Right lobe of liver (tissue), 6 donors: ENCODE measurements at regions not wholly inside any gene's neighbourhood (a gene's known extent, or its start where the extent isn't known, plus 50 kb on each side); places are given as distances from the start of the nearest gene placed in this dataset.

Source experiments
- ATAC-seq, 4 donors: fragments of 200-7000 bp; cut with Tn5 transposase; one replicate each; pipeline ENCODE4 v1.9.1; 2020; ENCODE audit warnings: mild to moderate bottlenecking in 4 of 4, moderate library complexity in 4 of 4
- DNase-seq, 3 donors: peaks; one replicate each; pipeline ENCODE4 v3.0.0-alpha.2; 2020
- H3K27ac ChIP-seq, 3 donors: fragments of 200-600 bp; one replicate each; pipeline ENCODE4 v1.8.0; 2022
- H3K27me3 ChIP-seq, 2 donors: fragments of 200-600 bp; one replicate each; pipeline ENCODE4 v1.8.0; 2022
- H3K36me3 ChIP-seq, 4 donors: fragments of 200-600 bp; sonication (generic) in 1 of 4; one replicate each; pipeline versions ENCODE4 v1.5.1 to v1.8.0; 2017 to 2022; ENCODE audit warnings: control low read depth in 1 of 4
- H3K4me1 ChIP-seq, 4 donors: fragments of 200-600 bp; sonication (generic) in 1 of 4; one replicate each; pipeline versions ENCODE4 v1.5.1 to v1.8.0; 2017 to 2022; ENCODE audit warnings: control low read depth in 1 of 4
- H3K4me3 ChIP-seq, 3 donors: fragments of 200-600 bp; one replicate each; pipeline ENCODE4 v1.8.0; 2022
- H3K9me3 ChIP-seq, 4 donors: fragments of 200-600 bp; sonication (generic) in 1 of 4; one replicate each; pipeline versions ENCODE4 v1.5.1 to v1.8.0; 2017 to 2022; ENCODE audit warnings: control low read depth in 1 of 4
- POLR2A ChIP-seq: fragments of 450-650 bp; IDR thresholded peaks from one replicate; pipeline ENCODE4 v1.6.1; 2017; ENCODE audit warnings: antibody characterized with exemption, mild to moderate bottlenecking
- WGBS: methylation state at CpG from one replicate; pipeline ENCODE4 v1.1.6; 2018; ENCODE audit warnings: low coverage, low lambda C conversion rate; ENCODE audit not compliant: insufficient coverage; ENCODE audit errors: missing lambda C conversion rate; 5-methylcytosine and 5-hydroxymethylcytosine counted together
- intact Hi-C, 2 donors: fragments of 100-400 bp; cut with DNase I; formaldehyde crosslinking; loops; one replicate each; pipeline versions ENCODE4 v1.11.2 to v1.14.1; 2022
- TF ChIP-seq, protein P1 (sequence below), 4 donors: fragments of 200-600 bp in 3 of 4; fragments of 450-650 bp in 1 of 4; IDR thresholded peaks; one replicate each; pipeline versions ENCODE4 v1.5.1 to v1.8.0; 2016 to 2022; ENCODE audit warnings: antibody characterized with exemption in 4 of 4, mild to moderate bottlenecking in 2 of 4
- donor health status: DM: no; HTN: yes; CAD: no.
- donor health status: DM: no; HTN: no; CAD: no.
- donor health status: DM: no; HTN: no; CAD: no.
- donor health status: DM: no; HTN: yes; CAD: no.
- donor health status: DM: no; HTN: yes; CAD: no.

DNA sequence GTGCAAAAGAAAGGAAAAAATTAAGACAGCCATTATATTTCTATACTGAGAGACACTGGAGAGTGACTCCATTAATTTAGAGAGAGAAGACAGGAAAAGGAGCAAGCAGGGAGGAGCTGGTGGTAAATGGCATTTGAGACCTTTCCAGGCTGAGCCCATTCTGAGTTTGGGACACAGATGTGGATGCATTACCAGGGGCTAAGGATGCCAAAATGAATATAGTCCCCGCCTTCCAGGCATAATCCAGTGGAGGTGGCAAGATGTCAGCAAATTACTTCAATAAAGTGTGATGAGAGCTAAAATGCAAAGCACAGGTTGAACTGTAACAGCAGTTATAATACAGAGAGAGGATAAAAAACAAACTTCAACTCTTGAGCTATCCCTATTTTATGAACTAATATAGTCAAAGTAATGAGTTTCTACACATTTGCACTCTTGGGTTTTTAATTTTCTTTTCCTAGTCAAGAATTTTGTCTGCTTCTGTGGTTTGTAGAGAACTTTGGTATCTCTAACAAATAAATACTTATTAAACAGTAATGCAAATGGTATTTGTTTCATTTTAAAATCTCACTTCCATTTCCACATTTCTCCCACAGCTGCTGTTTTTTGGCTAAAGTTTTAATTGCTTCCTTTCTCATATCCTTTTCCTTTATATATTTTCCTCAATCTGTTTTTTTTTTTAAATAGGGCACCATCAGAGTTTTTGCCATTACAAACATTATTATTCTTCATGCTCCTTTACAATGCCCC lies 228.2 kb upstream of the KCNK2 start:
- H3K9me3 ChIP-seq, result no peaks in the 10 kb centered on the region
- no peaks in the 10 kb centered on the region for H3K27me3 ChIP-seq
- DNase-seq, result no peak
- WGBS, result 46% methylated on average over 1 of the region's 1 CpG
- intact Hi-C loops, result no loop called here
- ATAC-seq, result no peak
- no peak overlapping the region for H3K27ac ChIP-seq
- no peak overlapping the region for H3K4me3 ChIP-seq
- no peaks in the 10 kb centered on the region for H3K36me3 ChIP-seq
- TF ChIP-seq POLR2A, result no peak
- TF ChIP-seq, protein P1, sequence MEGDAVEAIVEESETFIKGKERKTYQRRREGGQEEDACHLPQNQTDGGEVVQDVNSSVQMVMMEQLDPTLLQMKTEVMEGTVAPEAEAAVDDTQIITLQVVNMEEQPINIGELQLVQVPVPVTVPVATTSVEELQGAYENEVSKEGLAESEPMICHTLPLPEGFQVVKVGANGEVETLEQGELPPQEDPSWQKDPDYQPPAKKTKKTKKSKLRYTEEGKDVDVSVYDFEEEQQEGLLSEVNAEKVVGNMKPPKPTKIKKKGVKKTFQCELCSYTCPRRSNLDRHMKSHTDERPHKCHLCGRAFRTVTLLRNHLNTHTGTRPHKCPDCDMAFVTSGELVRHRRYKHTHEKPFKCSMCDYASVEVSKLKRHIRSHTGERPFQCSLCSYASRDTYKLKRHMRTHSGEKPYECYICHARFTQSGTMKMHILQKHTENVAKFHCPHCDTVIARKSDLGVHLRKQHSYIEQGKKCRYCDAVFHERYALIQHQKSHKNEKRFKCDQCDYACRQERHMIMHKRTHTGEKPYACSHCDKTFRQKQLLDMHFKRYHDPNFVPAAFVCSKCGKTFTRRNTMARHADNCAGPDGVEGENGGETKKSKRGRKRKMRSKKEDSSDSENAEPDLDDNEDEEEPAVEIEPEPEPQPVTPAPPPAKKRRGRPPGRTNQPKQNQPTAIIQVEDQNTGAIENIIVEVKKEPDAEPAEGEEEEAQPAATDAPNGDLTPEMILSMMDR (IDR thresholded peaks at IDR 0.05), result no peak
- no peaks in the 10 kb centered on the region for H3K4me1 ChIP-seq

- intact Hi-C loops, result no loop called here
- H3K36me3 ChIP-seq, result no peaks in the 10 kb centered on the region
- H3K9me3 ChIP-seq, result no peaks in the 10 kb centered on the region
- TF ChIP-seq, protein P1 (IDR thresholded peaks at IDR 0.05), result no peak
- no peak overlapping the region for H3K27ac ChIP-seq
- ATAC-seq (no peak), DNase-seq (no peak)
- no peaks in the 10 kb centered on the region for H3K27me3 ChIP-seq
- H3K4me3 ChIP-seq, result no peak overlapping the region
- no peaks in the 10 kb centered on the region for H3K4me1 ChIP-seq
These were observed 225.7 kb upstream of the KCNK2 start for GRCh38 chr1:214856843-214857242.

- no peak for DNase-seq
- intact Hi-C loops, result no loop called here
- 20% methylated on average over 3 of the region's 3 CpGs for WGBS
These were observed 224.8 kb upstream of the KCNK2 start for GRCh38 chr1:214857716-214858115.

DNA sequence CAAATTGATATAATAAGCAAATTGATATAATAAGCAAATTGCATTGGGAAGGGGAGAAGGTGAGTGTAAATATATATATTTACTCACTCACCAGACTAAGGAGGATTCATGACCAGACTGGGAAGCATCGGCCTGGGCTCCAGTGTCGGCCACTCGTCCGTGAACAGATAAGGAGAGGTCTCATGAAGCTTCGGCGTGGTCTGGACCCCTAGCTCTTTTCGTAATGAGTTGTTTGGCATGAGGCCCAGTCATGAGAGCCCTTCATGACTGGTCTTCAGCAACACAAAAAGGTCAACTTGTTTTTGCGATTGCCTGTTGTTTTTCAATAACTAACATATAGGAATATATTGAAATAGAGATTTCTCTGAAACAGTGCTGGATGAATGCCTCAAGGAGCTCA lies 222.9 kb upstream of the KCNK2 start:
- WGBS, result 51% methylated on average over 5 of the region's 8 CpGs
- intact Hi-C loops, result no loop called here

More at GRCh38 chr1:214857716-214858115, 224.8 kb upstream of the KCNK2 start:
- Histone ChIP-seq H3K36me3 (no peaks in the 10 kb centered on the region), H3K27me3 (no peaks in the 10 kb centered on the region), H3K9me3 (no peaks in the 10 kb centered on the region), H3K27ac (no peak overlapping the region), H3K4me3 (no peak overlapping the region), H3K4me1 (no peaks in the 10 kb centered on the region)
- ATAC-seq, result no peak
- TF ChIP-seq POLR2A, result no peak
- TF ChIP-seq, protein P1 (IDR thresholded peaks at IDR 0.05), result no peak

More for the DNA sequence above, 222.9 kb upstream of the KCNK2 start:
- ATAC-seq (no peak), DNase-seq (no peak)
- Histone ChIP-seq H3K9me3 (no peaks in the 10 kb centered on the region), H3K4me3 (no peak overlapping the region), H3K27ac (no peak overlapping the region), H3K4me1 (no peaks in the 10 kb centered on the region), H3K36me3 (no peaks in the 10 kb centered on the region), H3K27me3 (no peaks in the 10 kb centered on the region)
- no peak for TF ChIP-seq POLR2A
- TF ChIP-seq, protein P1 (IDR thresholded peaks at IDR 0.05), result no peak
